ENCODE measurements at regions not wholly inside any gene's neighbourhood (a gene's known extent, or its start where the extent isn't known, plus 50 kb on each side); places are given as distances from the start of the nearest gene placed in this dataset.

- no peak for DNase-seq
These were observed 450.1 kb upstream of the IL12A start for GRCh38 chr3:159538507-159538906.

GRCh38 chr3:159540882-159541495 is 447.6 kb upstream of the IL12A start:
- DNase-seq, result no peak

- no peak for DNase-seq
These were observed 439.8 kb upstream of the IL12A start for GRCh38 chr3:159548675-159549335.

- no peak for DNase-seq
These were observed 433.4 kb upstream of the IL12A start for GRCh38 chr3:159555205-159555604.

- DNase-seq, result no peak
These were observed 428.9 kb upstream of the IL12A start for GRCh38 chr3:159559771-159560170.

GRCh38 chr3:159560214-159560979 is 428.2 kb upstream of the IL12A start:
- DNase-seq, result no peak

GRCh38 chr3:159565313-159565712 is 423.3 kb upstream of the IL12A start:
- DNase-seq, result no peak

- DNase-seq, result no peak
These were observed 405.0 kb upstream of the IL12A start for GRCh38 chr3:159583662-159584061.

GRCh38 chr3:159584421-159584820 is 404.2 kb upstream of the IL12A start:
- DNase-seq, result no peak

GRCh38 chr3:159586571-159587202 is 401.9 kb upstream of the IL12A start:
- DNase-seq, result peak; percentile 19

GRCh38 chr3:159593927-159594605 is 394.6 kb upstream of the IL12A start:
- DNase-seq, result no peak

GRCh38 chr3:159600291-159600690 is 388.3 kb upstream of the IL12A start:
- no peak for DNase-seq

- no peak for DNase-seq
These were observed 384.5 kb upstream of the IL12A start for GRCh38 chr3:159604151-159604581.

- no peak for DNase-seq
These were observed 383.5 kb upstream of the IL12A start for GRCh38 chr3:159605101-159605500.

GRCh38 chr3:159605776-159606175 is 382.9 kb upstream of the IL12A start:
- DNase-seq, result no peak

- DNase-seq, result no peak
These were observed 380.8 kb upstream of the IL12A start for GRCh38 chr3:159607856-159608255.

- no peak for DNase-seq
These were observed 380.3 kb upstream of the IL12A start for GRCh38 chr3:159608311-159608710.

GRCh38 chr3:159609625-159610024 is 379.0 kb upstream of the IL12A start:
- DNase-seq, result no peak

GRCh38 chr3:159616234-159616825 is 372.3 kb upstream of the IL12A start:
- no peak for DNase-seq

- DNase-seq, result peak; percentile 33
These were observed 369.2 kb upstream of the IL12A start for GRCh38 chr3:159619341-159619885.

GRCh38 chr3:159620281-159620680 is 368.4 kb upstream of the IL12A start:
- DNase-seq, result no peak

- no peak for DNase-seq
These were observed 367.8 kb upstream of the IL12A start for GRCh38 chr3:159620873-159621272.
